DMS 273 treated with DMSO at 0.1 percent for 48 hours (cell line): ENCODE measurements at regions not wholly inside any gene's neighbourhood (a gene's known extent, or its start where the extent isn't known, plus 50 kb on each side); places are given as distances from the start of the nearest gene placed in this dataset.

Source experiments
- DNase-seq: peaks from one replicate; lab custom pipeline; 2025; lab: John Stamatoyannopoulos, UW

GRCh38 chr2:216808805-216809425 lies 50.9 kb downstream of the TNP1 start:
- no peak for DNase-seq

- DNase-seq, result no peak
Observed at GRCh38 chr2:216807857-216808272, 52.0 kb downstream of the TNP1 start.

GRCh38 chr2:216804357-216805350 lies 55.2 kb downstream of the TNP1 start:
- no peak for DNase-seq

GRCh38 chr2:216803791-216804190 lies 56.1 kb downstream of the TNP1 start:
- no peak for DNase-seq

- no peak for DNase-seq
Observed at GRCh38 chr2:216802516-216803215, 57.2 kb downstream of the TNP1 start.

- no peak for DNase-seq
Observed at GRCh38 chr2:216800836-216801235, 59.0 kb downstream of the TNP1 start.

- DNase-seq, result no peak
Observed at GRCh38 chr2:216799873-216800431, 59.9 kb downstream of the TNP1 start.

- DNase-seq, result no peak
Observed at GRCh38 chr2:216796115-216796840, 63.6 kb downstream of the TNP1 start.

GRCh38 chr2:216793386-216793785 lies 66.5 kb downstream of the TNP1 start:
- no peak for DNase-seq

- no peak for DNase-seq
Observed at GRCh38 chr2:216792222-216793021, 67.4 kb downstream of the TNP1 start.

GRCh38 chr2:216791303-216791702 lies 68.6 kb downstream of the TNP1 start:
- no peak for DNase-seq

GRCh38 chr2:216789081-216789480 lies 70.8 kb downstream of the TNP1 start:
- peak; percentile 91 for DNase-seq

GRCh38 chr2:216787851-216788540 lies 71.9 kb downstream of the TNP1 start:
- DNase-seq, result no peak

GRCh38 chr2:216786676-216787075 lies 73.2 kb downstream of the TNP1 start:
- DNase-seq, result no peak

GRCh38 chr2:216784456-216784855 lies 75.4 kb downstream of the TNP1 start:
- DNase-seq, result no peak

- DNase-seq, result no peak
Observed at GRCh38 chr2:216781709-216782108, 78.2 kb downstream of the TNP1 start.

GRCh38 chr2:216780843-216781242 lies 79.0 kb downstream of the TNP1 start:
- no peak for DNase-seq

- peak; percentile 85 for DNase-seq
Observed at GRCh38 chr2:216777637-216778273, 82.1 kb downstream of the TNP1 start.

GRCh38 chr2:216776066-216776850 lies 80.9 kb upstream of the IGFBP5 start:
- no peak for DNase-seq
